NK-92 treated with Interleukin-12 subunit alpha and Interleukin-12 subunit beta, amount 100 ng/mL, for 24 hours (cell line): ENCODE measurements at regions not wholly inside any gene's neighbourhood (a gene's known extent, or its start where the extent isn't known, plus 50 kb on each side); places are given as distances from the start of the nearest gene placed in this dataset.
A peak's percentile ranks its signal among the peaks of the same experiment; 100 is the strongest.
"Not testable (repeated sequence)": the region's sequence is repeated elsewhere in the genome, so short reads cannot be mapped to it uniquely, and the experiment has no call there.

Source experiments
- DNase-seq: peaks from one replicate; lab custom pipeline; 2025; lab: John Stamatoyannopoulos, UW

DNA sequence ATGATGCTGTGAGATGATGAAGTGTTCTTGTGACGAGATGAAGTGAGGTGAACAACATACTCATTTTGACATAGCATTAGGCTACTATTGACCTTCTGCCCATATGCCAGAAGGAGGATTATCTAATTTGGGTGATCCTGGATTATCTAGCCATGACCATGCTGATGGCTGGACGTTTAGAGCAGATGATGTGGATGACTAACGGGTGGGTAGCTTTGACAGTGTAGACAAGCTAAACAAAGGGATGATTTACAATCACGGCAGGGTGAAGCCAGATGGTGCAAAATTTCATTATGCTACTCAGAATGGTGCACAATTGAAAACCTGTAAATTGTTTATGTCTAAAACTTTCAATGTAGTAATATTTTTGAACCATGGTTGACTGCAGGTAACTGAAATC is 2403.4 kb upstream of the ACO1 start:
- no peak for DNase-seq

DNA sequence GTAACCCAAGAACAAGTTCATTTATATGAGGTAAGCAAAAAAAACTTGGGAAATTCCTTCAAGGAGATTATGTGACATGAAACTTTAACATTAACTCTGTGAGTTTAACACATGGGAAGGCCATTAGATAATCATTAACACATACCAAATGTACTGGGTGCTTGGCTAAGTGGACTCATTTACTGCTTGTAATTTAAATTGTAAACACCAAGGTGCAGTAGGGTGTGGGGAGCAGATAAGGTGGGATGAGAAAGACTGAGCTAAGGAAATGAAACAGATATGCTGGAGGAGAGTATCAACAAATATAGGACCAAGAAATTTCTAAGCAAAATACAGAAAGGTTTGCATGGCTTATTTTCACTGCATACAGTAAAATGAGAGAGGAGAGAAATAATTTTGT is 2384.8 kb upstream of the ACO1 start:
- no peak for DNase-seq

DNA sequence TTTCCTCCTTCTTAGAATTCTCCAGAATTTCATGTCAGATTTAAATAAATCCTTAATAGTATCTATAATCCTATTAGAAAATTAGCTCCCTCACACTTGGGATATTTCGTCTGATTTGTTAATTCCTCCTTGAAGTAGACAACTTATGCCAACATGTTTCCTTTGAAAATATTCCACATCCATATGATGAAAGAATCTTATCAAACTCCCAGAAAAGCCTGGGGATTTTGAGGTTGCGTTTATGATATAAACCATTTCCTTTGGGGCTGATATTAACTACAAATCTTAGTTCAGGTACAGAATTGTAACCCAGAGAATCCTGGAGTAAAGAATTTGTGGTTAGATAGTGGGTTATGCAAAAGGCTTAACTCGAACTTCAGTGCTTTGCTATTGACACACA is 2373.8 kb upstream of the ACO1 start:
- no peak for DNase-seq

DNA sequence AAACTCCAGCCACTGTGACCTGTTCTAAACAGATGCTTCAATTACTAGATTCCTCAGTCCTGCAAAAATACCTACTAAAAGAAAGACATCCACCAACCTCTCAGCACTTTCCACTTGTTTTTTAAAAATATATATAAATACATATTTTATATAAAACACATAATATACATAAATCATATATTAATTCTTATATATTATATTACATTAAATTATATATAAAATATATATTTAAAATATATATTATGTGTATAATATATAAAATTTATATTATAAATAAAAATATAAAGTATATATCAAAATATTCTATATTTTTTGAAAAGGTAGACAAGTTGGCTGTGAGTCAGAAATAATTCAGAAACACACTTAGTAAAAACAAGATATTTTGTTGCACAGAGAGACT is 2371.8 kb upstream of the ACO1 start:
- DNase-seq: no peak

DNA sequence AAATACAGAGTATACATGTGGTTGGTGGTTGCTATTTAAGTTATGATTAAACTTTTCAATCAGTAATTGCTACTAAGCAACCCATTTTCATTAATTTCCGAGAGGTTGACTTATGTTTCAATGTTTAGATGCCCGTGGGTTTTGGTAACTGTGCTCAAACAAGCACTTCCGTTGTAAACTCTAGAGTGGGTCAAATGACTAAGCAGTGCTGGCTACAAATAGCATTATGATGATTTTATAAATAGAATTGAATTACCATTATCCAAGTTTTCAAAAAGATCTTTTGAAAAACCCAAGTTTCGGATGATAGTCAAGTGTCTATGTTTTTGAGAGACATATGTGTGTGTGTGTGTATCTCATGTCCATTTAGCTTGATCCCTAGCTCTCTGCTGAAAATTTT is 2369.4 kb upstream of the ACO1 start:
- DNase-seq: no peak

DNA sequence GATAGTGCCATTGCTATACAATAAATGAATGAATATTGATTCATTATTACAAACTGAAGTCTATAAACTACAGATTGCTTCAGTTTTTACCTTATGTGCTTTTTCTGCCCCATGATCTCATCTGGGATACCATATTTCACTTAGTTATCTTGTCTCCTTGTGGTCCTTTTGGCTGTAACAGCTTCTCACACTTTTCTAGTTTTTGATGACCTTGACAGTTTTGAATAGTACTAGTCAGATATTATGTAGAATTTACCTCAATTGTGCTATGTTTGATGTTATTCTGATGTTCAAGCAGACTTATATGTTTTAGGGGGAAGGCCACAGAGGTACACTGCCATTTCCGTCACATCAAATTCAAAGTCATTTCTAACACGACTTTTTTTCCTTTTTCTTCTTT is 2364.3 kb upstream of the ACO1 start:
- DNase-seq: no peak

DNA sequence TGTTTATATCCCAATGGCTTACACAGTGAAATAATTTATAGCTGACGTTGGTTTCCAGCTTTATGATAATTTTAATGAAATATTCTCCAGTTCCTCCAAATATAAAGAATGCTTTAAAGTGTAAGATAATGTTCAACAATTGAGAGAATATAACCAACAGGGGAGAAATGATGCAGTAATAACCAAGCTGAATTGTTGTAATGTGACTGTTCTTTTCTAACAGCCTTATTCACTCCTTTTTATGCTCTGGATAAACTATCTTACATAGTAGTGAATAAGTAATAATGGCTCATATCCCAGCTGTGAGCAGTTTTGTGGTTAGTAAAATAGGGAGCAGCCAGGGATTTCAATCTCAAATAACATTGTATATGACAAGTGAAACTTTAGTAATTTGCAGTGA is 2348.7 kb upstream of the ACO1 start:
- no peak for DNase-seq

DNA sequence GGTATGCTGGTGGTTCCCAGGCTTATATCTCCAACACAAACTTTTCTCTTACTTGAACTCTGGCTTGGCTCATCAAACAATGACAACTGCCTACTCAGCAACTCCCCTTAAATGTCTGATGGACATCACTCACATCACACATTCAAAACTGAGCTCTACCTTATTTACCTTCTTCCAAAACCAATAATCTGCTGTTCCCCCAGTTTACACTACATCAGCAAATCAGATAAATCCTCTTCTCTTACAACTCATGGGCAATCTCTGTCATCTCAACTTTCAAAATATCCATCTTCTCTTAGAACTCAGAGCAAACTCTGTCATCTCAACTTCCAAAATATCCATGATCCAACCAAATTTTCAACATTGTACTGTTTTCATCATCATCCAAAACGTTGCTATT is 2347.9 kb upstream of the ACO1 start:
- no peak for DNase-seq

DNA sequence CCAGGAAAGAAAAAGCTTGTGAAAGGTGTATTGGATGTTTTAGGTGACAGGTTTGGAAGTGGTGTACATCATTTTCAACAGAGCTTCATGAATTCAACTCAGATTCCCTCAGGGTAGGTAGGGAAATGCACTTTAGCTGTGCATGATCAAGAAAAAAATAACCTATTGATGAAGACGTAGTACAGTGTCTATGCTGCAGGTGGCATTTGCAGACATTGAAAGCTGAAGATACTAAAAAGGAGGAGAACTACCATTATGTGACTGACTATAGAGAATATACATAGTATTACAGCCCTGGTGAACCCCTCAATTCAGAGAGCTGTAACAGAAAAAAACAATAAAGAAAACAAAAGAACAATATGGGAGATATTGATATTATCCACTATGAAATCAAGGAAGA is 2344.7 kb upstream of the ACO1 start:
- DNase-seq: no peak

DNA sequence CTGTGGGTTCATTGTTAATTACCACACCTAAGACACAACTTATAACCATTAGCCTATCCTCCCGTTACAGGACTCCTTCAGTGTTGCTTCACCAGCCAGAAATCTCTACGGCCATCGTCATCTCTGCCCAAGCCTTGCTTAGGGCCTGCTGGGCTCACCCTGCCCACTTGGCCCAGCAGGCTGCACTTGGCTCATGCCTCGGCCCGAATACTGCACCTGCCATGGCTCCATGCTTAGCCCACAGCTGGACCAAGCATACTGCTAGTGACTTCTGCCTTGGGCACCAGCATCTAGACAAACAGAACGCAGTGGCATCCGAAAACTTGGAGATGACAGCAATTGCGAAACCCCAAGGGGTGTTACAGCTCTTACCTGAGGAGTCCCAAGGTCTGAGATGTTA is 2336.0 kb upstream of the ACO1 start:
- no peak for DNase-seq

DNA sequence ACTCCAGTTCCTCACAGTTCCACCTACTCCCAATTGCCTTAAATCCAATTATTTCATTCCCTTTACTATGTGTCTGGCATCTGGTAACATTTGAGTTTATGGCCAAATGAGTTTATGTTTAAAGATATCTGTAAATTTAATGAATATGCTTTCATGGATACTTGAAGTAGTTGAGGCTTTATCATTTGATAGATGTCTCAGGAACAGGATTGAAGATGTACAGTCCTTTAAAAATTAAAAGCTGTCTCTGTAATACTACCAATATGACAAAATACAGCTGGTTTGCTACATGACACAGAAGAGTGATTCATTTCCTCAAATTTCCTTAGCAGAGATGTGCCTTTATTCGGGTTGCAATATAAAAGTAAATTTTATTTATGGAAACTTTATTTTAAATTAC is 2326.0 kb upstream of the ACO1 start:
- DNase-seq: no peak

DNA sequence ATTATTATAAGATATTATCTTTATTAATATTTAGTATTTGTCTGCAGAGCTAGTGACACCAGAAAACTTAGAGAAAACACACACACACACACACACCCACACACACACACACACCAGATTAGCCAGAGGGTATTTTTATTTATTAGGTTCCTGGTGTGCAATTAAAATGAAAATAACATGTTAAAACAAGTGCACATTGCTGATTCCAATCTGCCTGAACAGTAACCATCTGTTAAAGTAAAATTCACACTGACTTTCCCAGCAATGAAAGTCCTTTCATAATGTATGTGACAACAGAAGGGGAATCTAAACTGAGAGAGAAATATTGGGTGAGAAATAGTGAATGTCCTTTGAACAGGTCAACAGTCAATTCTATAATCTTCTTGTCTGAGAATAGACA is 2323.5 kb upstream of the ACO1 start:
- DNase-seq: no peak

DNA sequence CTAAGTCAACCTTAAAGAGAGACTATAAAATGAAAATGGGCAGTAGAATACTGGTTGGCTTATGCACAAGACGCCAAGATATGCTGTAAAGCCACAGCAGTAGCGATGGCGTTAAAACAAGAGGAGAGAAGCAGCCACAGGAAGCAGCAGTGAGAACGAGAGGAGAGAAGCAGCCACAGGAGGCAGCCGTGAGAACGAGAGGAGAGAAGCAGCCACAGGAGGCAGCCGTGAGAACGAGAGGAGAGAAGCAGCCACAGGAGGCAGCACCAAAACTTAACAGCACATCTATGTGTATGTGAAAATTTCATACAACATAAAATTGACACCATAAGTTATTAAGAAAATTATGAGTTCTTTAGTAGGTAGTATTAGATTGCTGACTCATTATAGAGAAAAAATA is 2318.6 kb upstream of the ACO1 start:
- no peak for DNase-seq

DNA sequence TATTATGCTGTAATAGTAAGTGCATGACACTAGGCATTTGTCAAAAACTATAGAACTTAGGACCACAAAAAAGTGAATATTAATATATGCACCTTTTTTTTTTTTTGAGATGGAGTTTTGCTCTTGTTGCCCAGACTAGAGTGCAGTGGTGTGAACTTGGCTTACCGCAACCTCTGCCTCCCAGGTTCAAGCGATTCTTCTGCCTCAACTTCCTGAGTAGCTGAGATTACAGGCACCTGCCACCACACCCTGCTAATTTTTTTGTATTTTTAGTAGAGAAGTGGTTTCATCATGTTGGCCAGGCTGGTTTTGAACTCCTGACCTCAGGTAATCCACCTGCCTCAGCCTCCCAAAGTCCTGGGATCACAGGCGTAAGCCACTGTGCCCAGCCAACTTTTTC is 2315.2 kb upstream of the ACO1 start:
- not testable (repeated sequence) for DNase-seq

DNA sequence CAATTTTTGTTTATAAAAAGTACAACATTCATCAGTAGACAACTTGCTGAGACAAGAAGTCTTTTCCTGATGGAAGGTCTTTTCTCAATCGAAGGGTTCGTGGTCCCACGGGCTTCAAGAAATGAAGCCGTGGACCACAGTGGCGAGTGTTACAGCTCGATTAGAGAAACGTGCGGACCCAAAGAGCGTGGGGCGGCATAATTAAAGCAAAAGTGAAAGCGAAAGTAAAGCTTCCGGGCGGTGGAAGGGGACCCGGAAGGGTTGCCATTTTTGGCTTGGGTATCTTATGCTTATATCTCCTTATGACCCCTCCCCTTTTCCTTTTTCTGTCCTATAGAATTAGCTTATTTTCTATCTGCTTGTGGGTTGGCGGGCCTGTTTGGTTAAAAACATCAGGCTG is 2309.4 kb upstream of the ACO1 start:
- DNase-seq: no peak

DNA sequence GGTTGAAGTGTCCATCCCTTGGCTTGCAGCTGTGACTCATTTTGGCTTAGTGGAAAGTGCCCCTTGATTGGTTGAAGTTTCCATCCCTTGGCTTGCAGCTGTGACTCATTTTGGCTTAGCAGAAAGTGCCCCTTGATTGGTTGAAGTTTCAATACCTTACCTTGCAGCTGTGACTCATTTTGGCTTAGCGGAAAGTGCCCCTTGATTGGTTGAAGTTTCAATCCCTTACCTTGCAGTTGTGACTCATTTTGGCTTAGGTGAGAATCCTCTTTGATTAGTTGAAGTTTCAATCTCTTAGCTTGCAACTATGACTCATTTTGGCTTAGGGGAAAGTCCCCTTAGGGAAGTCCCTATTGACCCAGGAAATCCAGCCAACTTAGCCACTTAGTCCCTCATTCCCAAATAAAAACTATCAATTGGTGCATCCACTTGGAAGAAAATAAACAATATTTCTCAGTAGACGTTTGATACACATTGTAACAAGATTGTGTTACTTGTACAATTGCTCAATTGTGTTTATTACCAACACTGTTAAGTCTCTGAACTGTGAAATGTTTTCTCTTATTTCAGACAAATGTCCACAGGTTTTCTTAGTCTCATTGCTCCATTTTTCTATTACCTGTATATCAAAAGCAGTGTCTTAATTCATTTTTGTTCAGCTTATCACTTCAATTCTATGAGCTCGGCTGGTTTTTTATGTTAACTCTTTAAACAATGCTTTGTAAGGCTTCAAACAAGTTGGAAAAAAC is 2308.8 kb upstream of the ACO1 start:
- DNase-seq: peak; percentile 8

DNA sequence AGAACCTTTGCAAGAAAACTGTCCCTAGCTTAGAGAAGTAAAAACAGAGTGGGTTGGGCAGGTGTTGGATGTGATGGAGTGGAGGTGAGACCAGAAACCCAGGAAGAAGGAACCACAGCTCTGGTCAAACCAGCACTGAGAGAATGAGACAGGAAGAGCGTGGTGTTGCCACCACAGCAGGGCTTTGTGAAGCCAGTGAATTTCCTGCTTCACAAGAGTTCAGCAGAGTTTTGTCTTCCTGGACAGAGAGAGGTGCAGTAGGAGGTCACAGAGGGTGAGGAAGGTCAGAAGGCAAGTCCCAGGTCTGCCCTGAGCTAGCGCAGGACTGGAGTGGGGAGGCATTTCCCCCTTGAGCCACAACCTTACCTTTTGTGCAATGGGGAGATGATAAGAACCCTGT is 2306.2 kb upstream of the ACO1 start:
- DNase-seq: no peak

DNA sequence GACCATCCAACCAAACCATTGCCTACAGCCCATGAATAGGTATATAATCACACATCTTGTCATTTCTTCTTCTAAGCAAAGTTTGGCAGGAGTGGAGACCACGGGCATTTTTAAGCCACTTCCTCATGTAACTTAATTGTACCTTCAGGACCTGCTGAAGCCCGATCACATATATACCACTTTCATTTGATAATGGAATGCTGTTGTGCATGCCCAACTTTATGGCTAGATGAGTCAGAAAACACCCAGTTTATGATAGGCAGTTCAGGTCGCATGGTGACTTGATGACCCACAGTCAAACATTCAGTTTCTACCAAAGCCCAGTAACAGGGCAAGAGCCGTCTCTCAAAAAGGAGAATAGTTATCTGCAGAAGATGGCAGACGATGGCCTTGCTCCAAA is 2295.0 kb upstream of the ACO1 start:
- no peak for DNase-seq

DNA sequence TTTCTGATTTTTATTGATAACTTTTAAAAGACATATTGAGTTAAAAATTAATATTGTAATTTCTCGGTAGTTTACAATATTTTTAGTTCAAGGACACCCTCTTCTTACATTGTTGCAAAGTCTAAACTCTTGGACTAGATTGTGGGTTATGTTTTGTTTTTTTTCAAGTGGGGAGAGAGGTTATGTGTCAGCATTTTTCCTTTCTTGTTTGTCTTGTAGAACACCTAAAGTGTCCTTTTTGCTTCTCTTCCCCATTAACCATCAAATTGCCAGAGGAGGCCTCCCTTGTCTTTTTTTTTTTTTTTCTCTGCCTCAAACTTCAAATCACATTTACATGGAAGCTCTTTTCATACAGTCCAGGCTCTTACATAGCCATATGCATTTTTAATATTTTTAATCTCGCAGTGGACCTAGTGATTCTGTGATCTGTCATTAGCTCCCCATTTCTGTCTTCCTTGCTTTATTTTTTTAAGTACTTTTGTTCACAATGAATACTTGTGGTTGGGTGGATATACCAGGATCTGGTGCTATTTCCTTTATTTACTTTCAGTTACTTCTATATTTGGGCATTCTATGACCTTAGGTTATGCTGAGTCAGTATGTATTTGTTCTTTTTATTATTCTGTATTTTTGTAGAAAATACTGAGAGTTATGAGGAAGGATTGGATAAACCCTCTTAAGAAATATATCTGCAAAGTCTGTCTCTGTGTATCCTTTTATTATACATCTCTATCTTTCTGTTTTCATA is 2280.6 kb upstream of the ACO1 start:
- DNase-seq: no peak

DNA sequence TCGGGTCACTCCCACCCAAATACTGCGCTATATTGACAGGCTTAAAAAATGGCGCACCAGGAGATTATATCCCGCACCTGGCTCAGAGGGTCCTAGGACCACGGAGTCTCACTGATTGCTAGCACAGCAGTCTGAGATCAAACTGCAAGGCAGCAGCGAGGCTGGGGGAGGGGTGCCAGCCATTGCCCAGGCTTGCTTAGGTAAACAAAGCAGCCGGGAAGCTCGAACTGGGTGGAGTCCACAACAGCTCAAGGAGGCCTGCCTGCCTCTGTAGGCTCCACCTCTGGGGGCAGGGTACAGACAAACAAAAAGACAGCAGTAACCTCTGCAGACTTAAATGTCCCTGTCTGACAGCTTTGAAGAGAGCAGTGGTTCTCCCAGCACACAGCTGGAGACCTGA is 2277.3 kb upstream of the ACO1 start:
- not testable (repeated sequence) for DNase-seq

DNA sequence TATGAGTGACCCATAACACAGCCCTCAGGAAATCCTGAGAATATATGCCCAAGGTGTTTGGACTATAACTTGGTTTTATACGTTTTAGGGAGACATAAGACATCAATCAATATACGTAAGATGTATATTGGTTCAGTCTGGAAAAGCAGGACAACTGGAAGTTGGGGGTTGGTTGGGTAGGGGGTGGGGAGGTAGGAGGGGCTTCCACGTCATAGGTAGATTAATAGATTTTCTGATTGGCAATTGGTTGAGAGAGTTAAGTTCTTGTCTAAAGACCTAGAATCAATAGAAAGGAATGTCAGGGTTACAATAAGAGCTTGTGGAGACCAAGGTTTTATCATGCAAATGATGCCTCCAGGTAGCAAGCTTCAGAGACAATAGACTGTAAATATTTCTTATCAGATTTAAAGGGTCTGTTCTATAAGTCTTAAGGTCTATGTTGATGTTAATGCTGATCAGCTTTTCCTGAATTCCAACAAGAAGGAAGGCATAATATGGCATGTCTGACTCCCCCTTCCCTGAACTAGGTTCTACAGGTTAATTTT is 2267.7 kb upstream of the ACO1 start:
- DNase-seq: no peak

DNA sequence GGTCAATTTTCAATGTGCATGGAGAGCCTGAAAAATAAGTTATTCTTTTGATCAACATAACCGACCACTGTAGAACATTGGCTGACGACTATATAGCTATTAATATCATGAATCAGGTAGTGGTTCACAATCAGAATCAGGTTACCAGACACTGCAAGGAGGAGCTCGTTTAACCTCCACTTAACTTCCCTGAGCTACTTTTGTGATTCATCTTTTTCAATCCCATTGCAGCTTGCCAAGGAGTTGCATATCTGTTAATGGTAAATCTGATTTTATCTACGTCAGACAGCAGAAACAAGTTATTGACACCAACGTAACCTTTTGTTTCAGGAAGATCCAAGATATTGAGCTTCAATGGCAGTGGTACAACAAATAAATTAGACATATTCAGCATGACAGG is 2263.8 kb upstream of the ACO1 start:
- DNase-seq: no peak

DNA sequence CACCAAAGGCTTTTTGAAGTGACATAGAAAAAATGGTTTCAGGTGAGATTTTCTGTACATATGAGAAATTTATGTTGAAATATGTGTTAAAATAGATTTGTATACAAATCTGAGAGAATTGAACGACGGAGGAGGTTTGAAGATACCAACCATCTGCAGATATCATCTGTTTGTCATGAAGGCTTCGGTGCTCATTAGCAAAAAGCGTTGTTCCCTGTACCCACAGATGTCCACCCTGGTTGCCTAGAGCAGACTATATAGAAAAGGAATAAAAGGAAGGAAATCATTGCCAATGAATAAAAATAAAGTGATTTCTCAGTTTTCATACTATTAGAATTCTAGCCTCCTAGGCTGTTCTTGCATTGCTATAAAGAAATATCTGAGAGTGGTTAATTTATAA is 2262.8 kb upstream of the ACO1 start:
- DNase-seq: no peak

DNA sequence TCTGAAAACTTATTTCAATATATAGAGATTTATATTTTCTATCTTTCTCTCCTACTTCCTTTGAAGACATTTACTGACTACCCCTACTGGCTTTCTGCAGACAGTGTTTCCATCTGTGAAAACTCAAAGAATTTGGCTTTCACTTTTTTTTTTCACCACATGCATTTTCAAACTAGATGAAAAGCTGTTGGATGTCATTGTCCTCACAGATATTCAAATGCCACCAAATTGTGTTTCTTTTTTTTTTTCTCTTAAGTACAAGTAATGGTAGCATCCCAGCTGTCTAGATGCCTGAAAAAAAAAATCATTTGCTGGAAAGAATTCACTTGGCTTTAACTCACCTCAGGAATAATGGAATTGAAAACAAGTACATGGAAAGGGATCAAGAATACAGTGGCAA is 2258.6 kb upstream of the ACO1 start:
- DNase-seq: no peak
